HG03457 (cell line): ENCODE measurements at regions not wholly inside any gene's neighbourhood (a gene's known extent, or its start where the extent isn't known, plus 50 kb on each side); places are given as distances from the start of the nearest gene placed in this dataset.
"Not testable (repeated sequence)": the region's sequence is repeated elsewhere in the genome, so short reads cannot be mapped to it uniquely, and the experiment has no call there.

Experiments
- ATAC-seq: cut with Tn5 transposase; IDR thresholded peaks from one replicate; pipeline ENCODE4 v1.9.1; 2021; ENCODE audit warnings: moderate number of reproducible peaks; ENCODE audit not compliant: unreplicated experiment

DNA sequence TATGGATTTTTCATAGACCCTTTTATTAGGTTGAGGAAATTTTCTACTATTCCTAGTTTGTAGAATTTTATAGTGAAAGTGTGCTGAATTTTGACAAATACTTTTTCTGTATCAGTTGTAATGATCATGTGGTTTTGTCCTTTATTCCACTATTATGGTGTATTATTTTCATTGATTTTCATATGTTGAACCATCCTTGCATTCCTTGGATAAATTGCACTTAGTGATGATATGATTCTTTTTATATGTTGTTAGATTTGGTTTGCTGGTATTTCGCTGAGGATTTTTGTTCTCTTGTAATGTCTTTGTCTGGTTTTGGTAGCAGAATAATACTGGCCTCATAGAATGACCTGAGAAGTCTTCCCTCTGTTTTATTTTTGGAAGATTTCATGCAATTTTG, 140.6 kb upstream of the CDK6 start:
- no peak for ATAC-seq

GRCh38 chr7:92973974-92974373, 137.6 kb upstream of the CDK6 start:
- no peak for ATAC-seq

GRCh38 chr7:92973293-92973731, 136.9 kb upstream of the CDK6 start:
- no peak for ATAC-seq

DNA sequence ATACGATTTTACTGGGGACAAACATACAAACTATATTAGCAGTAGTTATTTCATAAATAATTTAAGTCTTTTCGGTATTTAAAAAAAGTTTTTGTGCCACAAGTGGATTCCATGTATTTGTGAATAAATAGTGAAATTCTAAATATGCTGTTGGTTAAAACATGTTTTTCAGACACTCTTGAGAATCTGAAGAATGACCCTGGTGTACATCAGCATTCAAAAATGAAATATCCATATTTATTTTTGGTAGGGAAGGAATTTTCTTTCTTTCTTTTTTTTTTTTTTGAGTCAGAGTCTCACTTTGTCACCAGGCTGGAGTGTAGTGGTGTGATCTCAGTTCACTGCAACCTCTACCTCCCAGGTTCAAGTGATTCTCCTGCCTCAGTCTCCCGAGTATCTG, 136.1 kb upstream of the CDK6 start:
- ATAC-seq: no peak

- no peak for ATAC-seq
These were observed 132.7 kb upstream of the CDK6 start for GRCh38 chr7:92969061-92969460.

GRCh38 chr7:92968502-92968901, 132.1 kb upstream of the CDK6 start:
- ATAC-seq: no peak

GRCh38 chr7:92967238-92967637, 130.9 kb upstream of the CDK6 start:
- no peak for ATAC-seq

GRCh38 chr7:92964141-92964540, 127.8 kb upstream of the CDK6 start:
- ATAC-seq: no peak

DNA sequence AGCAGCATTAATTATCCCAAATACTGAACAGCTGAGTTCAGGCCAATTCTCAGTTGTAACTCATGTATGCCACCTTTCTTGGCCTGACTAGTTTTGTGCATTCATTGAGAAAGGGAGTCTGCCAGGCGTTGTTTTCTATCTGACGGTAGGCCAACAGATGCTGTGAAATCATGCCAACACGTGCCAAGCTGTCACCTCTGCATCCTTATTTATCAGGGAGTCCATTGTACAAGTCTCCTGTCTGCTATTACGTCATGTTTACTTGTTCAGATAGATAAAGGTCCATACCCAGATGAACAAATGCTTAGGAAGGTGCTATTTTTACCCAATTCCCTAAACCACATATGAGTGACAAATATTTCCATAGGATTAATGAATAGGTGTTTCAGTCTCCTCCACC, 127.2 kb upstream of the CDK6 start:
- no peak for ATAC-seq

- no peak for ATAC-seq
These were observed 125.6 kb upstream of the CDK6 start for GRCh38 chr7:92961961-92962360.

GRCh38 chr7:92956575-92956974, 120.2 kb upstream of the CDK6 start:
- ATAC-seq: no peak

DNA sequence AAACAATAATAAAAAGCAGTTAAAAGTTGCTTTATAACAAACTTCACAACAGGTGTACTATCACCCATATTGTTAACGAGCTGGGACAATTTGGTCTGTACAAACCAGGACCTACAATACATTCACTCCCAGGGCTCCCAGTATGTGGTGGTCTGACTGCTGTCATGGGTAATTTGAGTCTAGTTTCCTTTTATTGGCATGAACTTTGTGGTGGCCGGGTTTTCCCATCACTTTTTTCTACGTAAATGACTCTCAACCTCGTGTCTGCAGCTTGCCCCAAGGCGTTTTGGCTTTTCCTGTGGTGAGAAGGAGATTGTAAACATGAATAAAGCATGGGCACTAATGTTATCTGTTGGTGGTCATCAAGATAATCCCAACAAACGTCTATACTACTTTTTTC, 118.7 kb upstream of the CDK6 start:
- ATAC-seq: no peak

GRCh38 chr7:92953657-92954056, 117.3 kb upstream of the CDK6 start:
- no peak for ATAC-seq

- ATAC-seq: no peak
These were observed 113.4 kb upstream of the CDK6 start for GRCh38 chr7:92949748-92950147.

DNA sequence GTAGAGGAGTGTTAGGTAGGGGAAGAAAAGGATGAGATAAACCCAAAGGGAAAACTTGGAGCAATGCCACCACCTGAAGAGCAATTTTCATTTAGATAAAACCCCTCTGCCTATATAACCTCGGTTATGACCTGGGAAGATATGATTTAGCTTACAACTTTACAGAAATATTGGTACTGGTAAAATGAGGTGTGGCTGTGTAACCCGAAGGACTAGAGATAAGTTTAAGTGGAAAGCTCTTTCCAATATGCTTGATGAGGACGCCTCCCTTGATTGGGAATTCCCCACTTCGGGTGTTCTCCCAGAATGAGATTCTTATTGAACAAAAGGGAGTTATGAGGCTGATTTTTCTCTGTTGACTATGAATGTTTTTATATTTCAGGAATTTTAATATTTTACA, 109.5 kb upstream of the CDK6 start:
- ATAC-seq: no peak

DNA sequence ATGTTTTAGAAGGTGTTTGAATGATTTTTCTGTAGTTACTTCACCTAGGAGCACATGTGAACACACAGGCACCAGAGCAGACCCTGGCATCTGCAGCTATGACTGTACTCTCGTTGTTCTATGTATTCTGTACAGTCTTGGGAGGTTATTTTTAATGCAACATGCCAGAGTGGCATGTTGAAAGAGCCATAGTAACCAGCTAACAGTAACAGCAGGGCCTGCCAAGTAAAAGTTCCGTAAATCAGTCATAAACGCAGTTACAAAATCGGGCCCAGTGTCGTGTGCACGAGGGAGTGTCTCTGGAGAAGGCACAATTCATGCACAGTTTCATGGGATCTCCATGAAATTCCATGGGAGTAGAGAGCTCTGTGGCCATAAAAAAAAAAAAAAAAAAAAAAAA, 108.3 kb upstream of the CDK6 start:
- no peak for ATAC-seq

DNA sequence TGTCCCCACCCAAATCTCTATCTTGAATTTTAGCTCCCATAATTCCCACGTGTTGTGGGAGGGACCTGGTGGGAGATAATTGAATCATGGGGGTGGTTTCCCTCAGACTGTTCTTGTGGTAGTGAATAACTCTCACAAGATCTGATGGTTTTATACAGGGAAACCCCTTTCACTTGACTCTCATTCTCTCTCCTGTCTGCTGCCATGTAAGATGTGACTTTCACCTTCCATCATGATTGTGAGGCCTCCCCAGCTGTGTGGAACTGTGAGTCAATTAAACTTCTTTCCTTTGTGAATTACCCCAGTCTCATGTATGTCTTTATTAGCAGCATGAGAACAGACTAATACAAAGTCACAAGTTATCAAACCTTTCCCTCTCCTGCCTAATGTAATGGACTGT, 106.3 kb upstream of the CDK6 start:
- not testable (repeated sequence) for ATAC-seq

DNA sequence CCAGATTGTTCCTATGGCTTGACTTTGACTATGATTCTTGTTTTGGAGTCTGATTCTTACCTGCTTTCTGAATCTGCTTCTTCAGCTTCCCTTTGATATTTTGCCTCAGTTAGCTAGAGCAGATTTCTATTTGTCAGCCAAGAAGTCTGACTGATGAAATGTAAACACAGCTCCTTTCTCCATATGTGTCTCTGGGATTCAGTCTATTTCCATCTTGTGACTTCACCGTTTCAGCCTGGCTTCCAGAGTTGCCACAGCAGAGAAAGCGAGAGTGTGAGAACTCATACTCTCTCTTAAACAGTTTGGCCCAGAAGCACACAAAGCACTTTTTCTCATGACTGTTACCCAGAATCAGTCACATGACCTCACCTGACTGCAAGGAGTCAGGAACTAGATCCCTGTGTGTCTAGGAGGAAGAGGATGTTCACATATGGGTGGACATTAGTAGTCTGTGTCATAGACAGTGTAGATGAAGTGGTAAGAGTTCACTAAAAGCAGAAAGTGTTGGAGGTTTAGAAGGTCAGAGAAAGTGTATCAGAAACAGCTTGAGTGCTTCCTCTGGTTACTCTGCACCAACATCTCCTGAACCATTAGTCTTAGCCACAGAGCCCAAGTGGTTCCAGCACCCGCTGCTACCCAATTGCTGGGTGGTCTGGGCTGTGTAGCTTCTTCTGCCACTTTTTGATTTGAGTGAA, 103.4 kb upstream of the CDK6 start:
- no peak for ATAC-seq

GRCh38 chr7:92934096-92934495, 97.7 kb upstream of the CDK6 start:
- ATAC-seq: no peak

GRCh38 chr7:92932450-92932849, 96.1 kb upstream of the CDK6 start:
- no peak for ATAC-seq

GRCh38 chr7:92930404-92930803, 94.0 kb upstream of the CDK6 start:
- ATAC-seq: no peak

DNA sequence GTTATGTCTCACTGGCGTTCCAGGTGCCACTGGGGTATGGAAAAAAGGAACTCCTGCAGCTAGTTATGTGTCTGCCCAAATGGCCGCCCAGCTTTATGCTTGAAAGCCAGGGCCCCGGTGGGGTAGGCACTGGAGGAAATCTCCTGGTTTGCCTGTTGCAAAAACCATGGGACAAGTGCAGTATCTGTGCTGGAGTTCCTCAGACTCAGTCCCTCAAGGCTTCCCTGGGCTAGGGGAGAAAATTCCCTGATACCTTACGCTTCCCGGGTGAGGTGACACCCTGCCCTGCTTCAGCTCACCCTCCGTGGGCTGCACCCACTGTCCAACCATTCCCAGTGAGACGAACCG, 90.3 kb upstream of the CDK6 start:
- no peak for ATAC-seq

GRCh38 chr7:92925876-92926696, 89.7 kb upstream of the CDK6 start:
- no peak for ATAC-seq
